Neural cell (in vitro differentiated cells): ENCODE measurements at regions not wholly inside any gene's neighbourhood (a gene's known extent, or its start where the extent isn't known, plus 50 kb on each side); places are given as distances from the start of the nearest gene placed in this dataset.

ENCODE experiments used
- H2AFZ ChIP-seq: fragments of 200-600, 300-800 bp; sonication (generic), shearing (Covaris generic); 2 replicates; pipeline ENCODE4 v1.6.0; 2014; ENCODE audit warnings: low read depth, mild to moderate bottlenecking, antibody characterized with exemption, low read length, moderate library complexity
- H3F3A ChIP-seq: fragments of 200-600 bp; shearing (Covaris generic); 2 replicates; pipeline ENCODE4 v1.6.1; 2016; ENCODE audit warnings: mild to moderate bottlenecking, moderate library complexity, mixed read lengths, antibody characterized with exemption, low read length; ENCODE audit not compliant: insufficient read depth, poor library complexity, severe bottlenecking
- H3K27ac ChIP-seq: fragments of 200-600, 300-800 bp; sonication (generic), shearing (Covaris generic); 2 replicates; pipeline ENCODE4 v1.5.1; 2014; ENCODE audit warnings: mild to moderate bottlenecking, low read length, moderate library complexity
- H3K27me3 ChIP-seq: fragments of 300-800, 200-600 bp; sonication (generic), shearing (Covaris generic); 2 replicates; pipeline ENCODE4 v1.6.0; 2014; ENCODE audit warnings: mild to moderate bottlenecking, low read depth, low read length, moderate library complexity; ENCODE audit not compliant: insufficient read depth
- H3K36me3 ChIP-seq: fragments of 300-800, 200-600 bp; sonication (generic), shearing (Covaris generic); 2 replicates; pipeline ENCODE4 v1.5.1; 2014; ENCODE audit warnings: mild to moderate bottlenecking, antibody characterized with exemption, low read length, moderate library complexity; ENCODE audit not compliant: insufficient read depth
- H3K4me2 ChIP-seq: fragments of 300-800, 200-600 bp; sonication (generic), shearing (Covaris generic); 2 replicates; pipeline ENCODE4 v1.6.0; 2014; ENCODE audit warnings: mild to moderate bottlenecking, low read length
- H3K4me3 ChIP-seq: fragments of 300-800, 200-600 bp; sonication (generic), shearing (Covaris generic); 2 replicates; pipeline ENCODE4 v1.5.1; 2014; ENCODE audit warnings: mild to moderate bottlenecking, low read length, moderate library complexity
- H3K79me2 ChIP-seq: fragments of 200-600 bp; shearing (Covaris generic); replicated peaks from 2 replicates; pipeline ENCODE4 v1.6.0; 2014; ENCODE audit warnings: mild to moderate bottlenecking, low read length, moderate library complexity; ENCODE audit not compliant: insufficient read depth
- H3K9ac ChIP-seq: fragments of 300-800, 200-600 bp; sonication (generic), shearing (Covaris generic); 2 replicates; pipeline ENCODE4 v1.6.1; 2016; ENCODE audit warnings: mild to moderate bottlenecking, low read length, mixed read lengths
- H3K9me2 ChIP-seq: fragments of 200-600 bp; shearing (Covaris generic); 2 replicates; pipeline ENCODE4 v1.6.1; 2016; ENCODE audit warnings: mild to moderate bottlenecking, low read length, mixed read lengths; ENCODE audit not compliant: insufficient read depth
- H3K9me3 ChIP-seq: fragments of 200-600, 300-800 bp; sonication (generic), shearing (Covaris generic); 2 replicates; pipeline ENCODE4 v1.6.1; 2016; ENCODE audit warnings: mild to moderate bottlenecking, mixed run types, low read length, moderate library complexity, mixed read lengths
- H4K20me1 ChIP-seq: fragments of 200-600 bp; shearing (Covaris generic); 2 replicates; pipeline ENCODE4 v1.6.1; 2016; ENCODE audit warnings: mild to moderate bottlenecking, mixed run types; ENCODE audit not compliant: insufficient read depth
- EP300 ChIP-seq: fragments of 450-650 bp; conservative IDR thresholded peaks from 2 replicates; pipeline ENCODE4 v1.6.1; 2014; ENCODE audit warnings: antibody characterized with exemption, mild to moderate bottlenecking, moderate library complexity; ENCODE audit not compliant: poor library complexity, severe bottlenecking
- EZH2 ChIP-seq: fragments of 200-600, 300-800 bp; shearing (Covaris generic), sonication (generic); IDR thresholded peaks from 2 replicates; pipeline ENCODE4 v1.6.1; 2014; ENCODE audit warnings: antibody characterized with exemption, low read length, borderline replicate concordance, mild to moderate bottlenecking; ENCODE audit not compliant: insufficient read depth, poor library complexity, severe bottlenecking
- MXI1 ChIP-seq: fragments of 450-650 bp; conservative IDR thresholded peaks from 2 replicates; pipeline ENCODE4 v1.6.1; 2014; ENCODE audit warnings: antibody characterized with exemption, mild to moderate bottlenecking; ENCODE audit not compliant: poor library complexity, severe bottlenecking
- POLR2AphosphoS5 ChIP-seq: IDR thresholded peaks from 2 replicates; pipeline ENCODE4 v1.6.1; 2012
- RAD21 ChIP-seq: fragments of 450-650 bp; conservative IDR thresholded peaks from 2 replicates; pipeline ENCODE4 v1.6.1; 2014; ENCODE audit warnings: antibody characterized with exemption, mild to moderate bottlenecking, moderate library complexity
- REST ChIP-seq: IDR thresholded peaks from 2 replicates; pipeline ENCODE4 v1.6.1; 2012; ENCODE audit warnings: borderline replicate concordance
- SMC3 ChIP-seq: fragments of 450-650 bp; conservative IDR thresholded peaks from 2 replicates; pipeline ENCODE4 v1.6.1; 2014; ENCODE audit warnings: antibody characterized with exemption, mild to moderate bottlenecking, moderate library complexity; ENCODE audit not compliant: poor library complexity
- TAF1 ChIP-seq: IDR thresholded peaks from 2 replicates; pipeline ENCODE4 v1.6.1; 2012; ENCODE audit warnings: low read depth
- TF ChIP-seq, protein P1 (sequence below): fragments of 450-650 bp; IDR thresholded peaks from 2 replicates; pipeline ENCODE4 v1.5.1; 2014; ENCODE audit warnings: antibody characterized with exemption, mild to moderate bottlenecking, moderate library complexity; ENCODE audit not compliant: poor library complexity, severe bottlenecking

GRCh38 chr16:26801628-26802027 is 265.1 kb upstream of the C16orf82 start:
- no peaks in the 10 kb centered on the region for H3K27me3 ChIP-seq
- no peak overlapping the region for H3K4me2 ChIP-seq
- no peak for TF ChIP-seq POLR2AphosphoS5
- no peak for TF ChIP-seq RAD21
- no peak for TF ChIP-seq SMC3
- H3K79me2 ChIP-seq: no peaks in the 10 kb centered on the region
- no peak overlapping the region for H3K27ac ChIP-seq
- H3K9ac ChIP-seq: no peak overlapping the region
- no peaks in the 10 kb centered on the region for H3K36me3 ChIP-seq
- no peak overlapping the region for H3K4me3 ChIP-seq
- H3K9me3 ChIP-seq: no peaks in the 10 kb centered on the region
- no peaks in the 10 kb centered on the region for H3K9me2 ChIP-seq
- no peak overlapping the region for H2AFZ ChIP-seq
- H3F3A ChIP-seq: no peaks in the 10 kb centered on the region
- no peaks in the 10 kb centered on the region for H4K20me1 ChIP-seq

DNA sequence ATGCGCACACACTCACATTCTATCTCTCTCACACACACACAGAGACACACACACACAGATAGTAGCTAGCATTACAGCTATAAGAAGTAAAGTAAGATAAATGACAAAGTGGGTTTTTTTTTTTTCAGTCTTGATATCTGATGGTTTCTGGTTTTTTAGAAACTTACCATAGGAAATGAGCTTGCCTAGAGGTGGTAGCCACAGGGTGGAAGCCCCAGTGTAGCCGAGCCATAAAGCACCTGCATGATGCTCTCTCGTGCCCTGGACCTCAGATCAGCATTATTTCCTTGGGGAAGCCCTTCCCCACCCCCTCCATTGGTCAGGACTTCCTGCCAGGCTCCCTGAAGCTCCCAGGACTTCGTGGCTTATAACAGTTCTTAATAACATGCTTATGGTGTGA is 264.3 kb upstream of the C16orf82 start:
- Histone ChIP-seq H3F3A (no peaks in the 10 kb centered on the region), H3K4me2 (no peak overlapping the region), H3K79me2 (no peaks in the 10 kb centered on the region), H2AFZ (no peak overlapping the region), H3K27me3 (no peaks in the 10 kb centered on the region), H3K36me3 (no peaks in the 10 kb centered on the region), H4K20me1 (no peaks in the 10 kb centered on the region), H3K4me3 (no peak overlapping the region), H3K27ac (no peak overlapping the region), H3K9ac (no peak overlapping the region), H3K9me3 (no peaks in the 10 kb centered on the region), H3K9me2 (no peaks in the 10 kb centered on the region)
- TF ChIP-seq MXI1: no peak
- no peak for TF ChIP-seq POLR2AphosphoS5
- TF ChIP-seq EZH2: no peak
- TF ChIP-seq, protein P1, sequence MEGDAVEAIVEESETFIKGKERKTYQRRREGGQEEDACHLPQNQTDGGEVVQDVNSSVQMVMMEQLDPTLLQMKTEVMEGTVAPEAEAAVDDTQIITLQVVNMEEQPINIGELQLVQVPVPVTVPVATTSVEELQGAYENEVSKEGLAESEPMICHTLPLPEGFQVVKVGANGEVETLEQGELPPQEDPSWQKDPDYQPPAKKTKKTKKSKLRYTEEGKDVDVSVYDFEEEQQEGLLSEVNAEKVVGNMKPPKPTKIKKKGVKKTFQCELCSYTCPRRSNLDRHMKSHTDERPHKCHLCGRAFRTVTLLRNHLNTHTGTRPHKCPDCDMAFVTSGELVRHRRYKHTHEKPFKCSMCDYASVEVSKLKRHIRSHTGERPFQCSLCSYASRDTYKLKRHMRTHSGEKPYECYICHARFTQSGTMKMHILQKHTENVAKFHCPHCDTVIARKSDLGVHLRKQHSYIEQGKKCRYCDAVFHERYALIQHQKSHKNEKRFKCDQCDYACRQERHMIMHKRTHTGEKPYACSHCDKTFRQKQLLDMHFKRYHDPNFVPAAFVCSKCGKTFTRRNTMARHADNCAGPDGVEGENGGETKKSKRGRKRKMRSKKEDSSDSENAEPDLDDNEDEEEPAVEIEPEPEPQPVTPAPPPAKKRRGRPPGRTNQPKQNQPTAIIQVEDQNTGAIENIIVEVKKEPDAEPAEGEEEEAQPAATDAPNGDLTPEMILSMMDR: no peak
- no peak for TF ChIP-seq EP300
- no peak for TF ChIP-seq TAF1
- no peak for TF ChIP-seq RAD21
- TF ChIP-seq REST: no peak
- TF ChIP-seq SMC3: no peak

GRCh38 chr16:26802965-26803364 is 263.8 kb upstream of the C16orf82 start:
- H3K27ac ChIP-seq: no peak overlapping the region
- H3K27me3 ChIP-seq: no peaks in the 10 kb centered on the region
- H3F3A ChIP-seq: no peaks in the 10 kb centered on the region
- no peak overlapping the region for H3K9ac ChIP-seq
- no peaks in the 10 kb centered on the region for H3K79me2 ChIP-seq
- H2AFZ ChIP-seq: no peak overlapping the region
- no peaks in the 10 kb centered on the region for H3K9me2 ChIP-seq
- no peaks in the 10 kb centered on the region for H3K36me3 ChIP-seq
- no peak for TF ChIP-seq TAF1
- no peak for TF ChIP-seq EP300
- TF ChIP-seq EZH2: no peak
- TF ChIP-seq MXI1: no peak
- TF ChIP-seq, protein P1: no peak
- TF ChIP-seq REST: no peak
- no peak for TF ChIP-seq POLR2AphosphoS5
- no peak for TF ChIP-seq RAD21
- no peak for TF ChIP-seq SMC3
- H3K9me3 ChIP-seq: no peaks in the 10 kb centered on the region
- no peaks in the 10 kb centered on the region for H4K20me1 ChIP-seq
- no peak overlapping the region for H3K4me2 ChIP-seq
- no peak overlapping the region for H3K4me3 ChIP-seq
